Type B pancreatic cell (in vitro differentiated cells): ENCODE measurements at regions not wholly inside any gene's neighbourhood (a gene's known extent, or its start where the extent isn't known, plus 50 kb on each side); places are given as distances from the start of the nearest gene placed in this dataset.

ENCODE experiments used
- DNase-seq: peaks from one replicate; pipeline ENCODE4 v3.0.0; 2021; ENCODE audit warnings: mixed read lengths; ENCODE audit not compliant: unreplicated experiment; ENCODE audit errors: extremely low spot score
- H3K27ac Mint-ChIP-seq: 2 replicates; pipeline ENCODE4 v1.8.0; 2021; ENCODE audit warnings: mild to moderate bottlenecking, mixed read lengths
- H3K27me3 Mint-ChIP-seq: 2 replicates; pipeline ENCODE4 v1.8.0; 2021; ENCODE audit warnings: mixed read lengths
- H3K36me3 Mint-ChIP-seq: 2 replicates; pipeline ENCODE4 v1.8.0; 2021; ENCODE audit warnings: mixed read lengths
- H3K4me1 Mint-ChIP-seq: one replicate; pipeline ENCODE4 v1.8.0; 2021; ENCODE audit warnings: mixed read lengths; ENCODE audit not compliant: unreplicated experiment
- H3K4me3 Mint-ChIP-seq: 2 replicates; pipeline ENCODE4 v1.8.0; 2021; ENCODE audit warnings: mild to moderate bottlenecking, mixed read lengths
- H3K9me3 Mint-ChIP-seq: 2 replicates; pipeline ENCODE4 v1.8.0; 2021; ENCODE audit warnings: mixed read lengths
- TF ChIP-seq, protein P1 (sequence below): fragments of 200-600 bp; sonication (generic); conservative IDR thresholded peaks from 2 replicates; pipeline ENCODE4 v1.5.0; 2021; ENCODE audit warnings: antibody characterized with exemption, mild to moderate bottlenecking

DNA sequence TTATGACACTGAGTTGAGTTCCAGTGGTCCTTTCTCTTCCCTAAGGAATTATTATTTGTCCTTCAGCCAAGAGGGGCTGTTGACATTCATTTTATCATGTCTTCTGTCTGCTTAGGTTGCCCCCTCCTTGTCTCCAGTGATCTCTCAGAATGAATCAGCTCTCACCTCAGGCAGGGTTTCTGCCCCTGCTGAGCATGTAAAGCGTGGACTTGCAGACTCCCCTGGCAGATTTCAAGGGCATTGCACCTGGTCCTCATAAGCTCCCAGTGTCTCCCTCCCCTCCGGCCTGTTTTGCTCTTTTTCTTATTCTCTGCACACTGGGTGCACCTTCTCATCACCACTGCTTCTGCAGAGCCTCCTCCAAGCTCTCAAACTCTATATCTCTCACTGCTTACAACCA is 188.4 kb downstream of the KCNS3 start:
- no peak for DNase-seq
- no peak overlapping the region for H3K4me3 Mint-ChIP-seq
- H3K4me1 Mint-ChIP-seq = peaks cover 32% of the 10 kb centered on the region

DNA sequence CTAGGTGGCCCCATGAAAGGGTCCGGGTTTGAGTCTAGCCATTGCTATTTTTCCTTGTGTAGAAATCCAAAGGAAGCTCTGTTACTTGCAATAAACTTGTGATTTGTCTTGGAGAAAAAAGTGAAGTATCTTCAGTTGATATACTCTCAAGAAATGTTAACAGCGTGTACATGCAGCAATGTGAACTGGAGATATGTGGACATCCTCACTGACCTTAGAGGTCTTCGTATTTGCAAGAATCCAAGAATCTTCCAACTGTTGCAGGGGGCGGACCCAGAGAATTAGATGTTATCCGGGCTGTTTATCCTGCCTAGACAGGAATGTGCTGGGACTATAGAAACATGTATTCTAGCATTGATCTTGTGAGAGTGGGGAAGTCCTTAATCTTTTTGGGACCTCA is 187.6 kb downstream of the KCNS3 start:
- H3K27ac Mint-ChIP-seq = no peak overlapping the region
- H3K27me3 Mint-ChIP-seq = peaks cover 9% of the 10 kb centered on the region
- no peak overlapping the region for H3K4me3 Mint-ChIP-seq
- H3K9me3 Mint-ChIP-seq = no peaks in the 10 kb centered on the region
- TF ChIP-seq, protein P1, sequence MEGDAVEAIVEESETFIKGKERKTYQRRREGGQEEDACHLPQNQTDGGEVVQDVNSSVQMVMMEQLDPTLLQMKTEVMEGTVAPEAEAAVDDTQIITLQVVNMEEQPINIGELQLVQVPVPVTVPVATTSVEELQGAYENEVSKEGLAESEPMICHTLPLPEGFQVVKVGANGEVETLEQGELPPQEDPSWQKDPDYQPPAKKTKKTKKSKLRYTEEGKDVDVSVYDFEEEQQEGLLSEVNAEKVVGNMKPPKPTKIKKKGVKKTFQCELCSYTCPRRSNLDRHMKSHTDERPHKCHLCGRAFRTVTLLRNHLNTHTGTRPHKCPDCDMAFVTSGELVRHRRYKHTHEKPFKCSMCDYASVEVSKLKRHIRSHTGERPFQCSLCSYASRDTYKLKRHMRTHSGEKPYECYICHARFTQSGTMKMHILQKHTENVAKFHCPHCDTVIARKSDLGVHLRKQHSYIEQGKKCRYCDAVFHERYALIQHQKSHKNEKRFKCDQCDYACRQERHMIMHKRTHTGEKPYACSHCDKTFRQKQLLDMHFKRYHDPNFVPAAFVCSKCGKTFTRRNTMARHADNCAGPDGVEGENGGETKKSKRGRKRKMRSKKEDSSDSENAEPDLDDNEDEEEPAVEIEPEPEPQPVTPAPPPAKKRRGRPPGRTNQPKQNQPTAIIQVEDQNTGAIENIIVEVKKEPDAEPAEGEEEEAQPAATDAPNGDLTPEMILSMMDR = no peak
- H3K4me1 Mint-ChIP-seq = peaks cover 32% of the 10 kb centered on the region
- no peaks in the 10 kb centered on the region for H3K36me3 Mint-ChIP-seq
- DNase-seq = no peak

More for the DNA sequence above, 188.4 kb downstream of the KCNS3 start:
- no peaks in the 10 kb centered on the region for H3K9me3 Mint-ChIP-seq
- TF ChIP-seq, protein P1 = no peak
- peaks cover 6% of the 10 kb centered on the region for H3K27me3 Mint-ChIP-seq
- H3K27ac Mint-ChIP-seq = no peak overlapping the region
- H3K36me3 Mint-ChIP-seq = no peaks in the 10 kb centered on the region

DNA sequence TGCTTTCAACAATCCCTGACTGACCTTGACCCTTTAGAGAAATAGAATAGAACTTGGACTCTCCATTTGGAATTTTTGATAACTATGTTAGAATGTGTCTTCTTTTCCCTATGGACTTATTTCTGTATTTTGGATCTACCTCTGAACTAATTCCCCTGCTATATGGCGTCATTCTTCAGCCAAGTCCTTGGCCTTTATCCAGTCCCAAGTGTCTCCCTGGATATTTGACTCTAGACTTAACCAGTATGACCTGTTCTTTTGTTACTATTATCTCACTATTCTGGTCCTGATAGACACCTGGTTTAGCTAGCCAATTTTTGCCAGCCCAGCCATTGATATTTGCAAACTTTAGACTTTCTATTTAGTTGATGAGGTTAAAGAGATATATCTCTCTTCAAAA is 186.8 kb downstream of the KCNS3 start:
- DNase-seq = no peak
- H3K4me1 Mint-ChIP-seq = peaks cover 32% of the 10 kb centered on the region
- no peaks in the 10 kb centered on the region for H3K9me3 Mint-ChIP-seq
- no peak overlapping the region for H3K4me3 Mint-ChIP-seq
- no peaks in the 10 kb centered on the region for H3K36me3 Mint-ChIP-seq
- no peak overlapping the region for H3K27ac Mint-ChIP-seq
- TF ChIP-seq, protein P1 = no peak
- peaks cover 9% of the 10 kb centered on the region for H3K27me3 Mint-ChIP-seq

DNA sequence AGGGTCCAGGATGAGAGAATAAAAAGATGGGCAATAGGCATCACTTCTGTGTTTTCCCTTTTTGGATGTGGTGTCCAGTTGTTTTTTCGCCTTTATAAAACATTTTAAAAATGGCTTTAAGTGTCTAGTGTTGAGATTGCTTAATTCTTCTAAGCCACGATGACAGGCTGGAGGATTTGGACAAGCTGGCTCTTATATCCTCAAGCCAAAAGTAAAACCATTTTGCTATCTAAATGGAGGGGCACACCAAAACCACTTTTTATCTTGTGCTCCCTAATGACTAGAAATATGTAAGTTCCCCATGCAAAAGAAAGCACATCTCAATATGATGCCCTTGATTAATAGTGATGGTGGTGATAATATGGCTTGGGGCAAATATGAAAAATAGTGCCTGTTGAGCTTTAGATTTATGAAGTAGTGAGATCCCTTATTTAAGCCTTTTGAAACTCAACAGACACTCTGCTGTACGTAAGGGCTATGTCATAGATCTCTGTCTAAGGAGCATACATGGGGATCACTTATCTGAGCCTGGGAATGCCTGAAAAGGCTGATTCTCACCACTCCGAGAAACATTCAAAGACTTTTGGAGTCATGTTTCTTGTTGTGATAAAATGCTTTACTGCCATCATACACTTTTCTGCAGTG is 185.5 kb downstream of the KCNS3 start:
- TF ChIP-seq, protein P1 = no peak
- Mint-ChIP-seq H3K4me3 (no peak overlapping the region), H3K27ac (no peak overlapping the region), H3K9me3 (no peaks in the 10 kb centered on the region), H3K36me3 (no peaks in the 10 kb centered on the region), H3K27me3 (peaks cover 9% of the 10 kb centered on the region), H3K4me1 (peaks cover 32% of the 10 kb centered on the region)
- no peak for DNase-seq

DNA sequence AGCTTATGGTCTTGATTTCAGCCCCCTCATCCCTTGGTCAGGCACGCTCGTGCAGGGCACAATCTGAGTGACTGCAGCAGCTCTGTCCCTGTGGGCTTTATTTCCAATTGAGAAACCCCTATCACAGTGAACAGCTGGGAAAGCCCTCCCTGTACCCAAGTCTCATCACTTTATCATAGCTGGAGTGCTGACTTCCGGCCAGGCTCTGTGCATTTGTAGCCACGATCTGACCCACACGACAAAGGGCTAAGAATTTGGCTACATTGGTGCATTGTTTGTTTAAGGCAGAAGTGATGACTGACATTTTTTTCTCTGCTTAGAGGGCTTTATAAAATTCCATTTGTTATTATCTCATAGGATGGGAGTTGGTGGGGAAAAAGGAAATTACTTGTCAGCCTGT is 184.4 kb downstream of the KCNS3 start:
- H3K4me3 Mint-ChIP-seq = no peak overlapping the region
- peaks cover 25% of the 10 kb centered on the region for H3K4me1 Mint-ChIP-seq
- no peak for DNase-seq
- H3K27ac Mint-ChIP-seq = no peak overlapping the region
- peaks cover 9% of the 10 kb centered on the region for H3K27me3 Mint-ChIP-seq
- no peaks in the 10 kb centered on the region for H3K36me3 Mint-ChIP-seq
- H3K9me3 Mint-ChIP-seq = no peaks in the 10 kb centered on the region
- TF ChIP-seq, protein P1 = no peak

DNA sequence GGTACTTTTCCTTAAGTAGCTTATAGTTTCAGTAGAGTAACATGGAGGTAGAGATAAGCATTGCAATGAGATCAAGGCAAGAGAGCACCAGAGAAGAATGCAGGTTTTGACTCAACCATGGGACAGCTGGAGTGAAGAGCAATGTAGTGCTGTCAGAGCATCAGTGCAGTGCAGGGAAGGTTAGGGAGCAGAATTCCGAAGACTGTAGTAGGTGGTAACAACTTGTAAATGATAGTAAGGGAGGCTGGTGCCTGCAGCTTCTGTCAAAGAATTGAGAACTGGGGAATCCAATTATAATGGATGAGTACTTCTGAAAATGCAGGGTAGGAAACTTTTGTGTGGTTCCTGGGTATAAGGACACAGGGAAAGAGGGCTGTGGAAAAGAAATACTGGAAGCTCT is 183.2 kb downstream of the KCNS3 start:
- no peaks in the 10 kb centered on the region for H3K36me3 Mint-ChIP-seq
- H3K4me1 Mint-ChIP-seq = peaks cover 14% of the 10 kb centered on the region
- TF ChIP-seq, protein P1 = no peak
- H3K27ac Mint-ChIP-seq = no peak overlapping the region
- peaks cover 9% of the 10 kb centered on the region for H3K27me3 Mint-ChIP-seq
- DNase-seq = no peak
- H3K4me3 Mint-ChIP-seq = no peak overlapping the region
- H3K9me3 Mint-ChIP-seq = no peaks in the 10 kb centered on the region
